GM18907 (cell line): ENCODE measurements at regions not wholly inside any gene's neighbourhood (a gene's known extent, or its start where the extent isn't known, plus 50 kb on each side); places are given as distances from the start of the nearest gene placed in this dataset.

ENCODE experiments used
- ATAC-seq: cut with Tn5 transposase; IDR thresholded peaks from one replicate; pipeline ENCODE4 v1.9.1; 2021; ENCODE audit warnings: mild to moderate bottlenecking, moderate library complexity; ENCODE audit not compliant: unreplicated experiment

- no peak for ATAC-seq
Measured at GRCh38 chr3:72194458-72194857, 409.5 kb upstream of the PROK2 start.

- no peak for ATAC-seq
Measured at GRCh38 chr3:72193771-72194430, 409.0 kb upstream of the PROK2 start.

DNA sequence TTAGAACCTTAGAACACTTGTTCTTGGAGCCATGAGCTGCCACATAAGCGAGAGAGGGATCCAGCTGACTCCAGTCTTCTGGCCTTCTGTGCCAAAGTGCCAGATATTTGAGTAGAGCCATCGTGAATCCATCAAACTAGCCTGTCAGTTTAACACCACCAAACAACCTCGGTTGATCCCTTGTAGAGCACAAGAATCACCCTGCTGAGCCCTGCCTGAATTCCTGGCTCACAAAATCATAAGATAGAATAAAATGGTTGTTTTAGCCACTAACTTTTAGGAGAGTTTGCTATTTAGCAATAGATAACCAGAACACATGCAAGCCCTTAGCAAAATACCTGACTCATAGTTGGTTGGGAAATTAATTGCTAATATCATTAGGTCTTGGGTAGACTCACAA lies 407.6 kb upstream of the PROK2 start:
- no peak for ATAC-seq

DNA sequence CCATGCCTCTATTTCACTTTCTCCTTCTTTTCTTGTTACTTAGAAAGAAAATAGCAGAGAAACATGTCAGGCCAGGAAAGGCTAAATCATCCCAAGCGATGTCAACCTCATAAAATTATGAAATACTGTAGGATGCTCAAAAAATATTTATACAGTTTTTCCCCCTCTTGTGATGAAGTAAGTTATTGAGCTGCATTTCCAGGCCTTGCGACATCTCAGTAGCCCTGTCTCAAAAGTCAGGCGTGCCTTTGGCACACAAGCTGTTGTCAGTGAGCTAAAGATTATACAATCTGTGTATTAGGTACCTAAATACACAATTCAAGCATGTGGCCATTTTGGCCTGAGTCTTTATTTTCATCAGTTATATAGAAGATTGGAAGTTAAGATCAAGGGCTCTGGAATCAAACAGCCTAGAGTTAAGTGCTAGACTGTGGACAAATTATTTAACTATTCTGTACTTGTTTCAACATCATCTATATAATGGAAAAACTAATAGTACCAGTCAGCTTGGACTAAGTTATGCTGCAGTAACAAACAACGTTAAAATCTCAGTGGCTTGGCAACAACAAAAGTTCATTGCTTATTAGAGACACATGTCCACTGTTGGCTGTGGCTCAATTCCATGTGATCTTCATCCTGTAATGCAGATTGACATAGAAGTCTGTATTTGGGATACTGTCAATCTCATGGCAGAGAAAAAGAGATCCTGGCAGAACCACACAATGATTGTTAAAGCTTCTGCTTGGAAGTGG lies 406.4 kb upstream of the PROK2 start:
- no peak for ATAC-seq

DNA sequence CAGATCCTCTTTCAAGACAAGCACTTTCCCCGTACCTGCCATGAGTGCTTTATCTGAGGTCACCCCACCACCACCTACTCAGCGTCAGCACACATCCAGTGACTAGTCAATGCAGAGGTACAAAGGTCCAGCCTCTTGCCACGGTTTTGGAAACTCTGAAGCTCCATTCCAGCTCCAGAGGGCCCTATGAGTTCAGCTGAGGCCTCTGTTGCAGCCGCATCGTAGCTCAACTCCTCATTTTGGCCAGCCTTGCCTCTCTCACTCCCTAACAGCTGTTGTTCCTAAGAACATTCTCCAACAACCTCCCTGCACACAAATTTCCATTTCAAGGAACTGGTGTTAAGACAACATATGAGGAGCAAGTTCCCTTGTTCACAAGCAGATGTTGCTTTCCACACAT lies 405.1 kb upstream of the PROK2 start:
- ATAC-seq, result no peak

DNA sequence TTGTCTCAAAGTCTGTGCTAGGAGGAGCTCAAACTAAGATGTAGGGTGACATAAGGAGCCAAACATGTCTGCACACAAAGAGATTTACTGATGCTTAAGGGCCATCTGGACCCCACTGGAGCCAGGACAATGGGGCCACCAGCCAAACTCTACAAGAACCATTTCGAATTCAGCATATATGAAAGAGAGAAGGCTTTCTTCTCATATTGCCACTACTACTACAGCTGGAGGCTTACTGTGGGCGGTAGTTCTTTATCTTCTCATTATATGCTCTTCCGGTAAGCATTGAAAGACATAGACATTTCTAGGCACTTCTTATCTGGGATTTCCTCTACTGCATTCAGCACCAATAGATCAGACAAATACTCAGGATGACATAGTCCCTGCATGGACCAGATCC lies 404.4 kb upstream of the PROK2 start:
- no peak for ATAC-seq

DNA sequence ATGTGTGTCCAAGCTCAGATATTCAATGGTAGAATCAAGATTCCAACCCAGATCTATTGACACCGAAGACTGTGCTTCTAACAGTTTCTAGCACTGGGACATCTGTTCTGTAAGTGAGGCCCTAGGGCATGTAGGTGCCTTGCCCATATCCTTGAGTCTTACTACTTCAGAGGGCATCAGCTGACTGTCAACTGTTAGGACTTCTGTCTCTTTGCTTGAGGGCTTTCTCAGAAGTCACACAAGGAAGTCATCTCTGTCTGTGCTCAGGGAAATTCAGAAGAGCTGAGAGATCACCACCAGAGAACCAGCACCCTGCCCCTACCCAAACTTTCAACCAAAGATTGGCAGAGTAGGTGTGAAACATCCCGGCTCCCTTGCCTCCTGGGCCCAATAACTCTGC lies 403.6 kb upstream of the PROK2 start:
- no peak for ATAC-seq

- no peak for ATAC-seq
Measured at GRCh38 chr3:72187131-72187530, 402.2 kb upstream of the PROK2 start.

GRCh38 chr3:72186400-72186855 lies 401.5 kb upstream of the PROK2 start:
- no peak for ATAC-seq

DNA sequence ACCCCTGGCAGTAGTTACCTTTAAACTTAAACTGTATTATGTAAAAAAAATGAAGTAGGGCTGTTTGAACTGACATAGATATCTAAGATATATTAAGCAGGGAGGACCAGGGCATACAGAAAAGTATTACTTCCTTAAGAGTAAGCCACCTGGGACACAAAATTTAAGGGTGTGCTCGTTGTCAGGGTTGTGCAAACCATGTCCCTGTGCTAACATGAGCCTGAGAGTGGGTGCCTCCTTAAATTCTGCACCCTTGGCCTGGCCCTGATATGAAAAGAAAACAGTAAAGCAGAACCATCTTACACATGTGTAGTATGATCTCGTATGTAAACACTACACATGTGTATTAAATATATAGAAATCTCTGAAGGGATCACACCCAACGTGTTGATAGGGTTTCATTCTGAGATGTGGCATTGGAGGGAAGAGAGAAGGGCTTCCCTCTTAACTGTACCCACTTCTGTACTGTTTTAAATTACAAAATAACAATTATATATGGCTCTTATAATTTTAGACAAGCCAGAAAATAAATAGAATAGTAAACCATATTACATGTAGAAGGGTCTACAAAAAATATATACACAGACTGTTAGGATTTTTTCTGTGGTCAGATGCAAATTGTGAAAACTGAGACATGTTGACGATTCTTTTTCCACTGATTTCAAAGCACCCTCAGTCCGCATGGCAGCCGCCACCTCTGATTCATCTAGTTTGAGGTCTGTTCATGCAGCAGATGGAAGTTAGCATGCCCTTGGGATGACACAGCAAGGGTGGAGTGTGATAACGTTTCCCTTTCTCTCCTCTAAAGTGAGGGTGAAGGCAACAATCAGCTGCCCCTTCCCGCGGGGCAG lies 400.8 kb upstream of the PROK2 start:
- no peak for ATAC-seq

GRCh38 chr3:72183489-72183888 lies 398.5 kb upstream of the PROK2 start:
- no peak for ATAC-seq

GRCh38 chr3:72182206-72182605 lies 397.3 kb upstream of the PROK2 start:
- no peak for ATAC-seq

DNA sequence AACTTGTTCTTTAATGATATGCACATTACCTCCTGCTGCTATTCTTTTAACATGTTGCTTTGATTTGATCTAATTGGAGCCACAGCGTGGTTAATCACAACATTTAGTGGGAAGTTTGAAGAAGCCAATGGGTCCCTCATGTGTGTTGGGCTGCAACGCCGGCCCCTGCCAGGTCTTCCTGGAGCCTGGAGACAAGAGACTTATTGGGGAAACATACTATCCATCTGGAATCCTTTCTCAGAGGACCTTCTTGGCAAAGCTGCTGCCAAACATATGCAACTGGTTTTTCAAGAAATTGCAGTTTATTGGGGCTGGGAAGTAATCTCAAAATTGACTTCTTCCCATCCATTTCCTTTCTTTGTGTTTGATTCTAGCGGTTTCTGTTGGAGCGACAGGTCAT lies 396.3 kb upstream of the PROK2 start:
- no peak for ATAC-seq

DNA sequence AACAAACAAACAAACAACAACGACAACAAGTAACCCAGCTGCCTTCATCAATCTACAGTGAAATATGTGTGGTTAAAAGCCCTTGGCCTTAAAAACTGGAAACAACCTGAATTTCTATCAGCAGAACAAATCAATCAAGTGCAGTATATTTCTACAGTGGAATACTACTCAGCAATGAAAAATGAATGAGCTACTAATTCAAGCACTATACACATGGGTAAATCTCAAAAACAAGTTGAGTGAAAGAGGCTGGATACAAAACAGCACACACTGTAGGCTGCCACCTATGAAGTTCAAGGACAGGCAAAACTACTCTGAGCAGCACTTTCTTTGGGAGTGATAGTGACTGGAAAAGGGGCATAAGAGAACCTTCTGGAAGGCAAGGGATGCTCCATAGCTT lies 395.5 kb upstream of the PROK2 start:
- no peak for ATAC-seq

DNA sequence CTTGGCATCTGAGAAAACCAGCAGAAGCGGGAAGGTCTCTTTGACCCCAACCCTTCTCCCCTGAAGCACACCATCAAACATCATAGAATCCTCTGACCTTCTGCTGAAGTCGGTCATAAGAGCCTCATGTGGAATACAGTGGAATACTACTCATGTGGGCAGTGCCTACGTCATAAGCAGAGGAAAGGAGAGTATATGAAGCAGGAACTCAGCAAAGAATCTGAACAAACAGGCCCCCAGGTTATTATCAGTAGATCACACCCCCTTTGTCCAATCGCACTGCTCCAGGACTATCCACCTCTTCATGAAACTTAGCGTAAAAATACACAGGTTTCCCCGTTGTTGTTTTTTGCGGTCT lies 394.1 kb upstream of the PROK2 start:
- ATAC-seq, result no peak

GRCh38 chr3:72178463-72179106 lies 393.6 kb upstream of the PROK2 start:
- no peak for ATAC-seq

- ATAC-seq, result peak; percentile 34
Measured at GRCh38 chr3:72177075-72178050, 392.4 kb upstream of the PROK2 start.

GRCh38 chr3:72176537-72177041 lies 391.6 kb upstream of the PROK2 start:
- ATAC-seq, result peak; percentile 94

GRCh38 chr3:72175296-72175858 lies 390.4 kb upstream of the PROK2 start:
- no peak for ATAC-seq

DNA sequence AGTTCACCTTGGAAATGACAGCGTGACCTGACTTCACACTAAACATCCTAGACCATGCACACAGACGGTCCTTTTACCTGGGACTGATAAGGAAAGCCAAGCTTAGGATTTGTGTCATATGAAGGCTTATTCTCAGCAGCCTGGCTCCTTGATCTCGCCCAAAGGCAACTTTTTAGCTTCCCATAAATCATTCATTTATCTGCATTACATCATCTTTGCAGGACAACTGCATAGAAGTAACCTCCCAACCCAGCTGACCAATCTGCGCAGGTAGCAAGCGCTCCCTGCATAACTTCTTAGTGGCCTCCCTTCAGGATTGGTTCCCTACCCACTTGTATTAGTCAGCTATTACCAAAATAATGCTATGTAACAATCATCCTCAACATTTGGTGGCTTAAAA lies 389.9 kb upstream of the PROK2 start:
- no peak for ATAC-seq
